IPS-18c (cell line): ENCODE measurements at regions not wholly inside any gene's neighbourhood (a gene's known extent, or its start where the extent isn't known, plus 50 kb on each side); places are given as distances from the start of the nearest gene placed in this dataset.

Experiments used
- H3K4me3 ChIP-seq: 2 replicates; pipeline ENCODE4 v1.7.0; 2013; ENCODE audit warnings: low read depth, mild to moderate bottlenecking, low read length, moderate library complexity; ENCODE audit not compliant: insufficient read depth
- H3K9me3 ChIP-seq: one replicate; pipeline ENCODE4 v1.6.1; 2013; ENCODE audit warnings: mild to moderate bottlenecking, low read length, moderate library complexity; ENCODE audit not compliant: control insufficient read depth, insufficient read depth

GRCh38 chr20:1779567-1779966, 115.6 kb upstream of the SIRPA start:
- Histone ChIP-seq H3K4me3 (no peak overlapping the region), H3K9me3 (peaks cover 4% of the 10 kb centered on the region)

- Histone ChIP-seq H3K9me3 (peaks cover 4% of the 10 kb centered on the region), H3K4me3 (no peak overlapping the region)
Measured at GRCh38 chr20:1778338-1778737, 116.9 kb upstream of the SIRPA start.

GRCh38 chr20:1777476-1777820, 117.8 kb upstream of the SIRPA start:
- H3K4me3 ChIP-seq = peak overlapping the region; percentile 70; the same call in 1 of the 2 replicates
- H3K9me3 ChIP-seq = peaks cover 4% of the 10 kb centered on the region

- H3K4me3 ChIP-seq = peak overlapping the region; percentile 70
- peaks cover 4% of the 10 kb centered on the region for H3K9me3 ChIP-seq
Measured at GRCh38 chr20:1776681-1777475, 118.3 kb upstream of the SIRPA start.

GRCh38 chr20:1775117-1775516, 117.5 kb upstream of the SIRPG start:
- Histone ChIP-seq H3K4me3 (no peak overlapping the region), H3K9me3 (no peaks in the 10 kb centered on the region)

GRCh38 chr20:1774479-1774878, 116.9 kb upstream of the SIRPG start:
- no peaks in the 10 kb centered on the region for H3K9me3 ChIP-seq

GRCh38 chr20:1773816-1774215, 116.2 kb upstream of the SIRPG start:
- no peaks in the 10 kb centered on the region for H3K9me3 ChIP-seq
- H3K4me3 ChIP-seq = no peak overlapping the region

More at GRCh38 chr20:1774479-1774878, 116.9 kb upstream of the SIRPG start:
- no peak overlapping the region for H3K4me3 ChIP-seq

GRCh38 chr20:1769491-1769890, 111.9 kb upstream of the SIRPG start:
- Histone ChIP-seq H3K4me3 (no peak overlapping the region), H3K9me3 (no peaks in the 10 kb centered on the region)

- Histone ChIP-seq H3K9me3 (no peaks in the 10 kb centered on the region), H3K4me3 (no peak overlapping the region)
Measured at GRCh38 chr20:1766731-1767130, 109.2 kb upstream of the SIRPG start.

- Histone ChIP-seq H3K4me3 (no peak overlapping the region), H3K9me3 (no peaks in the 10 kb centered on the region)
Measured at GRCh38 chr20:1764136-1765033, 106.8 kb upstream of the SIRPG start.

- Histone ChIP-seq H3K9me3 (no peaks in the 10 kb centered on the region), H3K4me3 (no peak overlapping the region)
Measured at GRCh38 chr20:1761598-1761997, 104.0 kb upstream of the SIRPG start.

- Histone ChIP-seq H3K9me3 (no peaks in the 10 kb centered on the region), H3K4me3 (no peak overlapping the region)
Measured at GRCh38 chr20:1761116-1761515, 103.5 kb upstream of the SIRPG start.

- H3K4me3 ChIP-seq = no peak overlapping the region
- H3K9me3 ChIP-seq = no peaks in the 10 kb centered on the region
Measured at GRCh38 chr20:1758765-1759164, 101.2 kb upstream of the SIRPG start.

- H3K9me3 ChIP-seq = no peaks in the 10 kb centered on the region
- no peak overlapping the region for H3K4me3 ChIP-seq
Measured at GRCh38 chr20:1757606-1758512, 100.3 kb upstream of the SIRPG start.

GRCh38 chr20:1757072-1757471, 99.5 kb upstream of the SIRPG start:
- Histone ChIP-seq H3K4me3 (no peak overlapping the region), H3K9me3 (no peaks in the 10 kb centered on the region)

- Histone ChIP-seq H3K4me3 (no peak overlapping the region), H3K9me3 (no peaks in the 10 kb centered on the region)
Measured at GRCh38 chr20:1754749-1755148, 97.2 kb upstream of the SIRPG start.

GRCh38 chr20:1754306-1754705, 96.7 kb upstream of the SIRPG start:
- Histone ChIP-seq H3K4me3 (no peak overlapping the region), H3K9me3 (no peaks in the 10 kb centered on the region)
